Stimulated activated naive CD8-positive, alpha-beta T cell treated with anti-CD3 and anti-CD28 coated beads, Interleukin-15, Interleukin-2, amounts not matched to agents 100 ng/mL and 50 ng/mL, for 24 hours (primary cell): ENCODE measurements at regions not wholly inside any gene's neighbourhood (a gene's known extent, or its start where the extent isn't known, plus 50 kb on each side); places are given as distances from the start of the nearest gene placed in this dataset.
"Not testable (repeated sequence)": the region's sequence is repeated elsewhere in the genome, so short reads cannot be mapped to it uniquely, and the experiment has no call there.

Experiments used
- H3K27ac Mint-ChIP-seq: one replicate; pipeline ENCODE4 v1.8.0; 2021; ENCODE audit warnings: mild to moderate bottlenecking, mixed read lengths
- H3K27me3 Mint-ChIP-seq: one replicate; pipeline ENCODE4 v1.8.0; 2021; ENCODE audit warnings: mixed read lengths
- H3K36me3 Mint-ChIP-seq: one replicate; pipeline ENCODE4 v1.8.0; 2021; ENCODE audit warnings: low read depth, mixed read lengths
- H3K4me1 Mint-ChIP-seq: one replicate; pipeline ENCODE4 v1.8.0; 2021; ENCODE audit warnings: low read depth, mixed read lengths
- H3K4me3 Mint-ChIP-seq: one replicate; pipeline ENCODE4 v1.8.0; 2021; ENCODE audit warnings: mild to moderate bottlenecking, mixed read lengths
- H3K9me3 Mint-ChIP-seq: one replicate; pipeline ENCODE4 v1.8.0; 2021; ENCODE audit warnings: mixed read lengths

DNA sequence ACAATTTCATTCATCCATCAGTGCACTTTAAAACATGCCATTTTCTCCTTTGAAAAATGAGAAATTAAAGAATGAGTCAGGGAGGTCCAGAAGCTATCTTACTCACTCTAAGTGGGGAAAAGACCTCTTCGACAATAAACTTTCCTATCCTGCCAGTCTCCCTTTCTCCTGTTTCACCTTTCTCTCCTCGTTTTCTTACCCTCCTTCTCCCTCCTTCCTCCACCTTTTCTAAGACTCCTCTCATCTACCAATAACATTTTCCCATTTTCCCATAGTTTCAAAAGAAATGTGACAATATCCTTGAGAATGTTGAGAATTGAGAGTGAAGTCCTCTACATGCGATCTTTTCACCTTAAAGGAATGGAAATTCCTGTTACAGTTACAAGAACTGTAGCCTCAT, 450.5 kb upstream of the GRAMD2B start:
- Mint-ChIP-seq H3K27ac (no peak overlapping the region), H3K4me1 (no peaks in the 10 kb centered on the region), H3K4me3 (no peak overlapping the region), H3K36me3 (no peaks in the 10 kb centered on the region), H3K9me3 (peaks cover 7% of the 10 kb centered on the region), H3K27me3 (no peaks in the 10 kb centered on the region)

DNA sequence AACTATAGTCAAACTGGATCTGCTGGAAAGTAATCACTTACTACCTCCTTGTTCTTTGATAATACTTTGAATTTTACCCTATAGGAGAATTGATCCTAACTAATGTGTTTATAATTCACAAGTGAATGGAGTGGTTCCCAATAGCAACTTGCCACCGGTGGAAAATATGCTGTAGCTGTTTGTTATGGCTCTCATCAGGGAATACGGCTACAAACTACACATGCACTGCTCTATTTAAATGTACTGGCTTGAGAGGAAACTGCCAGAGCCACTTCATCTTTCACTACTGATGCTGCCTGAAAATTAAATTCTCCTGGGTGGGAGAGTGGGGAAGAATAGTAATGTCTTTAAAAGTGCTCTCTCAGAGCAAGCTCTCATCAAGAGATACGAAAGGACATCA, 448.5 kb upstream of the GRAMD2B start:
- Mint-ChIP-seq H3K36me3 (no peaks in the 10 kb centered on the region), H3K27ac (no peak overlapping the region), H3K9me3 (peaks cover 7% of the 10 kb centered on the region), H3K27me3 (no peaks in the 10 kb centered on the region), H3K4me3 (no peak overlapping the region), H3K4me1 (no peaks in the 10 kb centered on the region)

DNA sequence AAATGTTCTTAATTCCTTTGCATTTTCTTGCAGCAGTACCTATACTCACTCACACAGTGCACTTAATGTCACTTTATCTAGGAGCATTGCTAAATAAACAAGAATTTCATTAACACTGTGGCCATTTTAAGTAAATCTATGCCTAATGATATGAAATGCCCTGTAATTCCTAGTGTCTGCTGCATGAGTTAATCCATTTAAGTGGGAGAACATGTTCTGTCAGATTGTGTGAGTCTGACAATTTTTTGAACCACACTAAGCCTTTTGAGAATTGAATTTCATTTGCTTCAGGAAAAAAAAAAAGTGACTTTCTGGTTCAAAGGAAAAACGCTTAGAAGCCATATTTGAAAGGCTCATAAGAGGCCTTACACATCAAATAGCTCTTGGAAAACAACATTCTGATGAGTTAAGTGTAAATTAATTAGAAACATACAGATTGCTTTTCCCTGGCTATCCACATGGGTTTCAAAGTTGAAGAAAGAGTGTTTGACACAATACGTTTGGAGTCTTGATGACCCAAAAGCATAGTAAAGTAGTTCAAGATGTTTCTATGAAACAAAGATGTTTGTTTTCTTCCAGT, 446.7 kb upstream of the GRAMD2B start:
- Mint-ChIP-seq H3K4me1 (no peaks in the 10 kb centered on the region), H3K27me3 (no peaks in the 10 kb centered on the region), H3K9me3 (peaks cover 3% of the 10 kb centered on the region), H3K27ac (no peak overlapping the region), H3K36me3 (no peaks in the 10 kb centered on the region), H3K4me3 (no peak overlapping the region)

DNA sequence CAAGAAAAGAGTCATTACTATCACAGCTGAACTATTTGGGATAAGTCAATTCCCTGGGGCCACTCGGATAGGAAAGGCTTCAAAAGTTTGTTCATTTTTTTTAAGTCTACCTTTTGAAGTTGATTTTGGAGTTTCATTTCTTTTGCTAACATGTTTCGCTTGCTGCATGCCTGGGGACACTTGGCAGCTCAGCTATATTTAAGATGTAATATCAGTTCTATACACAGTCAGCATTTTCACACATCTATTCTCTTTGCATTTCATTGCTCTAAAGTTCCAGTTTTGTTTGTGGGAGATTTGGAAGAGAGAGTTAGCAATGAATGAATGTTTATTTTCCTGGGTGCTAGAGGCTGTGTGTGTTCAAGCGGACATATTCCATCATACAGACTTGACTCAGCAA, 445.2 kb upstream of the GRAMD2B start:
- Mint-ChIP-seq H3K9me3 (peaks cover 3% of the 10 kb centered on the region), H3K27ac (no peak overlapping the region), H3K36me3 (no peaks in the 10 kb centered on the region), H3K27me3 (no peaks in the 10 kb centered on the region), H3K4me1 (no peaks in the 10 kb centered on the region), H3K4me3 (no peak overlapping the region)

DNA sequence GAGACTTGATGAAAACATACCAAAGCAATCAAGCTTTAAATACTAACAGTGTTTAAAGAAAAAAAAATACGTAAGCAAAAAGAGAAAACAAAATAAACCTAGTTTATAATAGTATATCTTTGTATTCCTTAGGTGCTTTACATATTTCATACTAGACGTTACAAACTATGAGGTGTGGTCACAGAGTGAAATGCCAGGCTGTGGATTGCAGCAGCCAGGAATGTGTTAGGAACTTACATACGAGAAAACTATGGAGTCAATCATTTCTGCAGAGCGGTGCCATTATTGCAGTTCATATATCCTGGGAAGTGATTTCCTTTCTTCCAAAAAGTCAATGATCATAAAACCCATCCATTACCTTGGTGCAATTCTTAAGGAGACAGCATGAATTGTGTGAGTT, 443.6 kb upstream of the GRAMD2B start:
- Mint-ChIP-seq H3K27me3 (no peaks in the 10 kb centered on the region), H3K9me3 (peaks cover 3% of the 10 kb centered on the region), H3K36me3 (no peaks in the 10 kb centered on the region), H3K4me3 (no peak overlapping the region), H3K27ac (no peak overlapping the region), H3K4me1 (no peaks in the 10 kb centered on the region)

DNA sequence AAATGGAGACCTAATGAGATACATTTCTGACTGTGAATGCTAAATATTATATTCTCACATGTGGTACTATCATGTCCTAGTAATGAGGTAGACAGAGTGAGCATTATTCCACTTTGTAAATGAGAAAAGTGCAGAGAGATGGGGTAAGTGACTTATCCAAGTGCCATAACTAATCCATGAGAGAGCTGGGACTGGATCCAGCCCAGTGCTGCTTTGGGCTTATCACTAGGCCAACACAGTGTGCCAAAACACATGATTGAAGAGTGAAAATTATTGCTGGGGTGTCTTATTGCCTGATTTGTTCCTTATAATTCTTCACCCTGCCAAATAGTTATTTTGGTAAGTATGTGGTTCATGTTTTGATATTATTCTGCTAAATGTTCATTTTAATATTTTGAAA, 442.2 kb upstream of the GRAMD2B start:
- Mint-ChIP-seq H3K27me3 (no peaks in the 10 kb centered on the region), H3K27ac (no peak overlapping the region), H3K4me1 (no peaks in the 10 kb centered on the region)

DNA sequence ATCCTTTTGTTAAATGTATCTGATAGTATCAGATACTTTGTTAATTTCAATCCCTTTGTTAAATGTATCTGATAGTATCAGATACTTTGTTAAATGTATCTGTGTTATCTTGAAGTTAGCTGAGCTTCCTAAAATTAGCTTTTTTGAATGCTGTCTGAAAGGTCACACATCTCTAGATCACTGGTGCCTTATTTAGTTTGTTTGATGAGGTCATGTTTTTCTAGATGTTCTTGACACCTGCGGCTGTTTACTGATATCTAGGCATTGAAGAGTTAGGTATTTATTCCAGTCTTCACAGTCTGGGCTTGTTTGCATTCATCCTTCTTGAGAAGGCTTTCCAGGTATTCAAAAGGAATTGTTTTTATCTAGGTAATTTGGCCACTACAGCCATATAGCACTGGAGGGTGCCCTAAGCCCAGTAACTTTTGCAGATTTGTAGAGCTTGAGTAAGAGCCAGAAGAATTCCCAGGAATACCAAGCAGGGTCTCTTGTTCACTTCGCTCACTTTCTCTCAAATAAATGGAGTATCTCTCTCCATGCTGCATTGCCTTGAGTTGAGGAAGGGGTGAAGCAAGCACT, 435.4 kb upstream of the GRAMD2B start:
- Mint-ChIP-seq H3K36me3 (no peaks in the 10 kb centered on the region), H3K4me3 (no peak overlapping the region), H3K4me1 (no peaks in the 10 kb centered on the region), H3K27me3 (no peaks in the 10 kb centered on the region), H3K27ac (no peak overlapping the region), H3K9me3 (no peaks in the 10 kb centered on the region)

More for the DNA sequence above, 442.2 kb upstream of the GRAMD2B start:
- H3K4me3 Mint-ChIP-seq = no peak overlapping the region
- H3K36me3 Mint-ChIP-seq = no peaks in the 10 kb centered on the region
- H3K9me3 Mint-ChIP-seq = peaks cover 3% of the 10 kb centered on the region

DNA sequence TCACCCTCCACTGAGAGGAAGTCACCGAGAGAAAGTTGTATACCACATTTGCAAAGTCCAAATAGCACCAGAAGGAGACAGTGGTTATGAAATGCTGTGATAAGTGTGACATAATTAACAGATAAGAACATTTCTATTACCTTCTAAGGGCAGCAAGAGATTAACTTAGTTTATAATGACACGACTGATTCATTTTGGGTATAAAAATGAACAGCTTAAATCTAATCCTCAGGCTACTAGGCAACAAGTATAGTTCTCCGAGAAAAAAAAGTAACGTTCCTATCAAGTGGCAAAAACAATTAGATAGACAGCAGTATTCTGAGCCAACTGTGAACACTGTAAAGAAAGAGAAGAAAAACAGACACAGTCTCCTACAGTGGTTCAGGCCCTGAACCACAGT, 431.2 kb upstream of the GRAMD2B start:
- Mint-ChIP-seq H3K9me3 (no peaks in the 10 kb centered on the region), H3K36me3 (no peaks in the 10 kb centered on the region), H3K27me3 (no peaks in the 10 kb centered on the region), H3K4me1 (no peaks in the 10 kb centered on the region), H3K4me3 (no peak overlapping the region), H3K27ac (no peak overlapping the region)

DNA sequence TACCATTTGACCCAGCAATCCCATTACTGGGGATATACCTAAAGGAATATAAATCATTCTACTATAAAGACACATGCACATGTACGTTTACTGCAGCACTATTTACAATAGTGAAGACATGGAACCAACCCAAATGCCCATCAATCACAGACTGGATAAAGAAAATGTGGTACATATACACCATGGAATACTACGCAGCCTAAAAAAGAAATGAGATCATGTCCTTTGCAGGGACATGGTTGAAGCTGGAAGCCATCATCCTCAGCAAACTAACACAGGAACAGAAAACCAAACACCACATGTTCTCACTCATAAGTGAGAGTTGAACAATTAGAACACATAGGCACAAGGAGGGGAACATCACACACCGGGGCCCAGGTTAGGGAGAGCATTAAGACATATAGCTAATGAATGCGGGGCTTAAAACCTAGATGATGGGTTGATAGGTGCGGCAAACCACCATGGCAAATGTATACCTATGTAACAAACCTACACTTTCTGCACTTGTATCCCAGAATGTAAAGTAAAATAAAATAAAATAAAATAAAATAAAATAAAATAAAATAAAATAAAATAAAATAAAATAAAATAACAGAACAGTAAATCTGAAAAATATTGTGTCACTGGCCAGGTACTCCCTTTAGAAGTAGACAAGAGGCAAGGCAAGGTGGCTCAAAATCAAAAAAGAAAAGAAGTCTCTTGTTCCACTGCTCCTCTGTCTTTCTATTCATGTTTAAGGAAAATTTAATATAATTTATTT, 423.8 kb upstream of the GRAMD2B start:
- not testable (repeated sequence) for H3K4me3 Mint-ChIP-seq, H3K9me3 Mint-ChIP-seq, H3K4me1 Mint-ChIP-seq, H3K27me3 Mint-ChIP-seq, H3K36me3 Mint-ChIP-seq, H3K27ac Mint-ChIP-seq

DNA sequence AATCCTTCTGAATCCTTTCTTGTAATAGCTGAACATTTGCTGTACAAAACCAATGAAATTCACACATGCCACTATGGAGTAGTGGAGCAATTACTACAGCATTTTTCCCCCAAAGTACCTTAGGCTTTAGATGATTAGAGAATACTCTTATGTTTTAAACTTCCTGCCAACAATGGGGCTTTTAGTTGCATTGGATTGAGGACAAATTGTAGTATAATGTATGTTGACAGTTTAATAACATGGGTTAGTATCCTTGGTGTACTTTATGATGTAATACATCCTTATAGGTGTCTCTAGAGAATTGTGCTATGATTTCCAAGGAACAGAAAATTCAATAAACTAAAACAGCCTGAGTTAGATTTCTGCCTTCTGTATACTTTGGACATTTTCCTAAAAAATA, 422.7 kb upstream of the GRAMD2B start:
- Mint-ChIP-seq H3K4me1 (no peaks in the 10 kb centered on the region), H3K36me3 (no peaks in the 10 kb centered on the region), H3K27me3 (no peaks in the 10 kb centered on the region), H3K4me3 (no peak overlapping the region), H3K9me3 (no peaks in the 10 kb centered on the region), H3K27ac (no peak overlapping the region)

DNA sequence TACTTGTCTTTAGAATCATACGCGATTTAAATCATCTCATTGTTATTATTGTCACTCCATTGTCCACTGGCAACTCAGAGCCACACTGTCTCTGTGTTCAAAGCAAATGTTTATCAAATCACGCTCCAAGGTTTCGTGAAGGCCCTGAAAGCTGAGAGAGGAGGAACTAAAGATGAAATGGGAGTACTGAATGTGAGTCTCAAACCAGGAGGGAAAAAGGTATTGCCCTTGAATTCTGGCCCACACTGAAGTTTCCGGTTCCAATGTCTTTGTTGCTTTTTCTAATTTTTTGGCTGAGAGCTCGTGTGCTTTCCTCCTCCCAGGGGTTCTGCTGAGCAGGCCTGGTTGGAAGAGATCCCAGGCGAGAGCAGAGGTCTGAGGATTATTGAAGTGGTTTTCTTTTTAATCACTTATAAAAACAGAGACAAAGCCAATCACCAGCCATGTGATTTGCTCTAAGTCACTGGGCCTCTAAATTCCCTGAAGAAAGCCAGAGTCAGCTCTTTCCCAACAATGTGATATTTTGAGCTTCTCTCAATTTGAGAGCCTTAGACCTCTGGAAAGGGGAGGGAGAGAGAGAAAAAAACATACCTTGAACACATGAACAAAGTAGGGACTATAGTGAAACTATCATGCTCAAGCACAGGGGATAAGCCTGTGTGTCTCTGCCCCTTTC, 420.8 kb upstream of the GRAMD2B start:
- Mint-ChIP-seq H3K27me3 (no peaks in the 10 kb centered on the region), H3K4me1 (no peaks in the 10 kb centered on the region), H3K4me3 (no peak overlapping the region), H3K36me3 (no peaks in the 10 kb centered on the region), H3K9me3 (no peaks in the 10 kb centered on the region), H3K27ac (no peak overlapping the region)

DNA sequence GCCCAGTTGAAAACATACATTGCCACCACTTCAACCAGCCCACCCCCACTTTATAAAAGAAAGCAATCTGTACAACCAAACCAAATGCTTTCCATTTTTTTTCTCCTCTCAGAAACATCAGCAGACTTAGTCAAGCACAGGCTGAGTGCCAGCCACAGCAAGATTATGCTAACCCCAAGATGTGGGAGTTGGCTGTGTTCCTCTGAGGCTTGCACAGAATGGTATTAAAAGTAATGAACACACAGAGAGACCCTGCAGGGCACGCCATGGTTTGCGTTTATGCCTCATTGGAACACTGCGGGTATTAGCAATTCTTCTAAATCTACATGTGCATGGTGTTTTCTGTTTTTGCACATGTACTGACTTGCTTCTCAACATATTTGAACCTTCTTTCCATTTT, 419.9 kb upstream of the GRAMD2B start:
- peaks cover 4% of the 10 kb centered on the region for H3K9me3 Mint-ChIP-seq
- no peaks in the 10 kb centered on the region for H3K27me3 Mint-ChIP-seq
- no peak overlapping the region for H3K27ac Mint-ChIP-seq
- no peak overlapping the region for H3K4me3 Mint-ChIP-seq
- H3K4me1 Mint-ChIP-seq = no peaks in the 10 kb centered on the region
- H3K36me3 Mint-ChIP-seq = no peaks in the 10 kb centered on the region

DNA sequence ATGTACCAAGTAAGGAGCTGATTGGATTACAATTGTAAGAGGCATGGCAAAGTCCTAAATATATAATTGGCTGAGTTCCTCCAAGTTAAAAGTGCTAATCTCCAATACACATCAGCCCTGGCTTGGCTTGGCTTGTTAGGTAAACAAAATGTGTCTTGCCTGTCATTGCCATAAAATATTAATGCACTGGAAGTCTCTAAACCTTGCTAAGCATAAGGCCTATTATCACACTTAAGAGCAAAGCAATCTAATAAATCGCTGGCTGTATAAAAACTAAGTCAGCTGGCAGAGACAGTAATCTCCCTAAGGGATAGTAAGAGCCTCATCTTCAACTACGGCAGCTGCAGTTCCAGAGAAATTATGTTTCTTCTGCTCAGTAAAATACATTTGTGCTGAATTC, 418.6 kb upstream of the GRAMD2B start:
- Mint-ChIP-seq H3K4me3 (no peak overlapping the region), H3K9me3 (peaks cover 4% of the 10 kb centered on the region), H3K36me3 (no peaks in the 10 kb centered on the region), H3K27ac (no peak overlapping the region), H3K4me1 (no peaks in the 10 kb centered on the region), H3K27me3 (no peaks in the 10 kb centered on the region)

DNA sequence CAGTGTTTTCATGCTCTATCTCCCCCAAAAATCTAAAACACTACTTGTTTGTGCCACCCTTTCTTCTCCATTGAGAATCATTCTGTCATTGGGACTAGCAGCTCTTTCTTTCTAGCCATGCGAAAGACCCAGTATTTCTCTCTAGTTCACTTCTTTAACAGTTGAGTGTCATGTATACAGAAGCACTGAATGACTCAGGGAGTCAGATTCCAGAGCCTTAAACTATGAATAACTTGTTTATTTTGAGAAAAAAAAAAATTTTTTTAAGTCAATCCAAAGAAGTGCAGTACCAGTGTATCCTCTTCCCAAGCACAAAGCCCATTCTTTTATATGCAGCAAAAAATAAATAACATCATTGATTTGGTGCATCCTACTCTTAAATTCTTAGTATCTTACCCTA, 415.4 kb upstream of the GRAMD2B start:
- Mint-ChIP-seq H3K36me3 (no peaks in the 10 kb centered on the region), H3K4me3 (no peak overlapping the region), H3K27me3 (no peaks in the 10 kb centered on the region), H3K27ac (no peak overlapping the region), H3K9me3 (peaks cover 4% of the 10 kb centered on the region), H3K4me1 (no peaks in the 10 kb centered on the region)

DNA sequence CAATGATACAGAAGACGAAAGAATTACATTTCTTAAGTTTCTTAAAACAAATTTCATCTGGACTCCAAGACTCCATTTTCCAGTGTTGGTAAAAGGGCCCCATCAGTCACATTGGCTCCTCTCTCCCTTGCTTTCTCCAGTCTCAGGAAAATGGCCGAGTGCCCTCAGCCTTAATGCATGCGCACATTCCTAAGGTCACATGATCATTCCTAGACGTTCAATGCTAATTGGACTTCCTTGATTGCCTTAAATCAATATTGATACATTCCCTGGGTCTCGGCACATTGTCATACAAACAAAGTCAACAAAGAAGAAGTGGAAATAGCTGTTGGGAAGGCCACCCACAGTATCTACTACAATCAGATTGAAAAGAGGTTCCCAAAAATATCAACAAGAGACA, 413.6 kb upstream of the GRAMD2B start:
- no peak overlapping the region for H3K27ac Mint-ChIP-seq
- H3K36me3 Mint-ChIP-seq = no peaks in the 10 kb centered on the region
- H3K27me3 Mint-ChIP-seq = no peaks in the 10 kb centered on the region
- H3K9me3 Mint-ChIP-seq = peaks cover 12% of the 10 kb centered on the region
- no peaks in the 10 kb centered on the region for H3K4me1 Mint-ChIP-seq
- H3K4me3 Mint-ChIP-seq = no peak overlapping the region
